MCF 10A (cell line): ENCODE measurements at regions not wholly inside any gene's neighbourhood (a gene's known extent, or its start where the extent isn't known, plus 50 kb on each side); places are given as distances from the start of the nearest gene placed in this dataset.

ENCODE experiments used
- BruUV-seq: library from RNA; stranded (reverse); fragments of 400-500 nt; replicated peaks from 2 replicates; lab custom pipeline; 2021; lab: Mats Ljungman, UMichigan
- CTCF ChIA-PET: fragments of 300-600 bp; sonication (Branson Sonifier 250); formaldehyde crosslinking; extraction: SDS; loops from one replicate; lab custom pipeline; 2021; ENCODE audit warnings: antibody characterized with exemption, inconsistent platforms; lab: Yijun Ruan, JAX
- POLR2A ChIA-PET: fragments of 300-600, 350-650 bp; sonication (Branson Sonifier 250); formaldehyde crosslinking; extraction: SDS; loops from one replicate; lab custom pipeline; 2020; ENCODE audit warnings: antibody characterized with exemption, inconsistent platforms; lab: Yijun Ruan, JAX
- DNase-seq: peaks from one replicate; pipeline ENCODE4 v3.0.0-alpha.2; 2018; ENCODE audit not compliant: unreplicated experiment
- H3K27ac Mint-ChIP-seq: one replicate; pipeline ENCODE4 v1.8.0; 2022; ENCODE audit warnings: mild to moderate bottlenecking, low read depth, mixed read lengths; ENCODE audit not compliant: unreplicated experiment
- H3K27me3 Mint-ChIP-seq: one replicate; pipeline ENCODE4 v1.8.0; 2022; ENCODE audit warnings: mixed read lengths; ENCODE audit not compliant: insufficient read depth, unreplicated experiment
- H3K36me3 Mint-ChIP-seq: one replicate; pipeline ENCODE4 v1.8.0; 2022; ENCODE audit warnings: mild to moderate bottlenecking, moderate library complexity, mixed read lengths; ENCODE audit not compliant: insufficient read depth, unreplicated experiment
- H3K4me1 Mint-ChIP-seq: one replicate; pipeline ENCODE4 v1.8.0; 2022; ENCODE audit warnings: mixed read lengths; ENCODE audit not compliant: insufficient read depth, unreplicated experiment
- H3K4me3 Mint-ChIP-seq: one replicate; pipeline ENCODE4 v1.8.0; 2022; ENCODE audit warnings: mild to moderate bottlenecking, moderate library complexity, mixed read lengths; ENCODE audit not compliant: unreplicated experiment
- H3K9me3 Mint-ChIP-seq: one replicate; pipeline ENCODE4 v1.8.0; 2022; ENCODE audit warnings: mixed read lengths; ENCODE audit not compliant: unreplicated experiment
- CTCF ChIP-seq: fragments of 200-600 bp; IDR thresholded peaks from one replicate; pipeline ENCODE4 v1.8.0; 2022; ENCODE audit warnings: antibody characterized with exemption, mild to moderate bottlenecking; ENCODE audit not compliant: unreplicated experiment
- intact Hi-C: fragments of 100-400 bp; cut with micrococcal nuclease; formaldehyde crosslinking; loops from 2 replicates; pipeline ENCODE4 v1.14.1; 2022

GRCh38 chr4:146124023-146124680, 51.4 kb upstream of the LSM6 start:
- intact Hi-C loops, result no loop called here
- no peaks in the 10 kb centered on the region for H3K4me1 Mint-ChIP-seq
- ChIA-PET CTCF (interaction anchor here (0.7 to 1.3 kb wide), 2 partner anchors 28 to 30 kb away, joined by 4 to 5 read pairs; no protein-coding TSS in a partner anchor), POLR2A (no interaction called here)
- no peaks in the 10 kb centered on the region for H3K36me3 Mint-ChIP-seq
- no peaks in the 10 kb centered on the region for H3K9me3 Mint-ChIP-seq
- no TSS peak for BruUV-seq
- no peaks in the 10 kb centered on the region for H3K27me3 Mint-ChIP-seq
- H3K4me3 Mint-ChIP-seq, result no peak overlapping the region
- DNase-seq, result no peak
- TF ChIP-seq CTCF, result no peak
- H3K27ac Mint-ChIP-seq, result no peak overlapping the region

DNA sequence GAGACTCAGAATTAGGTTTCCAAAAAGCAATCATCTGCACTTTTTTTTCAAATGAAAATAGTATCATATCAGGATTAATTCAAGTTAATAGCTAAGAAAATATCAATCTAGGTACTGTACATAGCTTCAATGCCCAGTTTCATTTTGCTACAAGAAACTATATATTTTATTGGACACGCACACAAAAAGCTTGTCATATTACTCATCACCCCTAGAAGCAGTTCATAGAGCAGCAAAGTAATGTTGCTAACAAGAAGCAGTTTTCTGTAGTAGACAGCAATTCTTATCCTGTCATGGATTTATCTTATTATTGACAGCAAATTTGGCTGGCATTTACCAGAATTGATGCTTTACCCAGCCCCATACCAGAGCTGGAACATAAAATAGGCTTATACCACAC, 52.3 kb upstream of the LSM6 start:
- CTCF ChIA-PET, result interaction anchor here (0.7 kb wide), 1 partner anchor 504 kb away, joined by 3 read pairs; no protein-coding TSS in a partner anchor
- no peak for TF ChIP-seq CTCF
- no peak overlapping the region for H3K27ac Mint-ChIP-seq
- H3K27me3 Mint-ChIP-seq, result no peaks in the 10 kb centered on the region
- DNase-seq, result no peak
- POLR2A ChIA-PET, result interaction anchor here (1.1 kb wide), 1 partner anchor 11 kb away, joined by 3 read pairs; no protein-coding TSS in a partner anchor
- H3K4me3 Mint-ChIP-seq, result no peak overlapping the region
- no peaks in the 10 kb centered on the region for H3K4me1 Mint-ChIP-seq
- no peaks in the 10 kb centered on the region for H3K36me3 Mint-ChIP-seq
- intact Hi-C loops, result no loop called here
- no peaks in the 10 kb centered on the region for H3K9me3 Mint-ChIP-seq
- no TSS peak for BruUV-seq

DNA sequence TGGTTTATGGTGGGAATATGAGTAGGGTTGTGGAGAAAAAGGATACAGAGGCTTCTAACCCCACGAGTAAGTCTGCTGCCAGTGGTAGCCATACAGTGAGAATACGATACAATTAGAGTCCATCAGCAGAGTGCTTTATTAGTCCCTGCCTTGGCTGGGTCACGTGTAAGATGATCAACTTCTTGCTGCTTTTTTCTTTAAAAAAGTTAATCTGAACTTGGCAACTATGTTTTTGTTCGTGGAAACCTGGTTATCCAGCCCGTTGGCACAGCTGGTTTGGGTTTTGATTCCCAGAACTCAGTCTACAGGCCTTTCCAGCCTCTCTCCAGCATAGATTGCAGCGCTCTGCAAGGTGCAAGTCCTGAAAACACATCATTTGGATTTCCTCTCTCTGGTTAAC, 53.1 kb upstream of the LSM6 start:
- H3K27ac Mint-ChIP-seq, result no peak overlapping the region
- CTCF ChIA-PET, result interaction anchor here (0.7 kb wide), 1 partner anchor 37 kb away, joined by 6 read pairs; no protein-coding TSS in a partner anchor
- no peak for DNase-seq
- no TSS peak for BruUV-seq
- H3K9me3 Mint-ChIP-seq, result no peaks in the 10 kb centered on the region
- H3K27me3 Mint-ChIP-seq, result no peaks in the 10 kb centered on the region
- no peak overlapping the region for H3K4me3 Mint-ChIP-seq
- H3K36me3 Mint-ChIP-seq, result no peaks in the 10 kb centered on the region
- POLR2A ChIA-PET, result no interaction called here
- intact Hi-C loops, result no loop called here
- no peaks in the 10 kb centered on the region for H3K4me1 Mint-ChIP-seq
- no peak for TF ChIP-seq CTCF

- POLR2A ChIA-PET, result interaction anchor here (1.2 kb wide), 2 partner anchors 10 to 15 kb away, joined by 3 to 5 read pairs; no protein-coding TSS in a partner anchor
- H3K4me1 Mint-ChIP-seq, result no peaks in the 10 kb centered on the region
- no peaks in the 10 kb centered on the region for H3K27me3 Mint-ChIP-seq
- BruUV-seq, result no TSS peak
- no peak for TF ChIP-seq CTCF
- H3K27ac Mint-ChIP-seq, result no peak overlapping the region
- no peaks in the 10 kb centered on the region for H3K9me3 Mint-ChIP-seq
- no peak overlapping the region for H3K4me3 Mint-ChIP-seq
- intact Hi-C loops, result no loop called here
- no peak for DNase-seq
- H3K36me3 Mint-ChIP-seq, result no peaks in the 10 kb centered on the region
- CTCF ChIA-PET, result no interaction called here
Observed at GRCh38 chr4:146121757-146122156, 53.8 kb upstream of the LSM6 start.
